ENCODE measurements at regions not wholly inside any gene's neighbourhood (a gene's known extent, or its start where the extent isn't known, plus 50 kb on each side); places are given as distances from the start of the nearest gene placed in this dataset.
"Not testable (repeated sequence)": the region's sequence is repeated elsewhere in the genome, so short reads cannot be mapped to it uniquely, and the experiment has no call there.

- H3K36me3 ChIP-seq (ENCODE audit: control insufficient read depth, insufficient read depth, low read length); POLR2A ChIA-PET; TF ChIP-seq NR4A1 (CRISPR knock-in tag; IDR thresholded peaks at IDR 0.05); ATF1 (CRISPR knock-in tag; IDR thresholded peaks at IDR 0.05); TEAD4 (CRISPR knock-in tag; IDR thresholded peaks at IDR 0.05; ENCODE audit: borderline replicate concordance): not testable (repeated sequence)
- WGBS (ENCODE audit: insufficient coverage, low coverage, missing lambda C conversion rate): 0% methylated on average over 9 of the region's 9 CpGs
- TF ChIP-seq ZNF584 (CRISPR knock-in tag; IDR thresholded peaks at IDR 0.05; ENCODE audit: low read depth) (0 out of 2 replicates have a peak, but pooled peaks have one; percentile 45), CBFA2T2 (conservative IDR thresholded peaks at IDR 0.05) (peak; percentile 85), FOXA3 (CRISPR knock-in tag; conservative IDR thresholded peaks at IDR 0.05 in 1 of 2, IDR thresholded peaks at IDR 0.05 in 1 of 2) (peak in 1 of 2 experiments; percentile 82; a peak in 2 of 4 replicates), SMARCE1 (IDR thresholded peaks at IDR 0.05) (0 out of 2 replicates have a peak, but pooled peaks have one; percentile 29), KDM1A (IDR thresholded peaks at IDR 0.05) (0 out of 4 replicates have a peak, but pooled peaks of 1 of the 2 experiments have one; percentile 47), TAL1 (IDR thresholded peaks at IDR 0.05) (peak; percentile 80), CC2D1A (IDR thresholded peaks at IDR 0.05) (peak; percentile 31; the same call in 1 of the 2 replicates), SPI1 (IDR thresholded peaks at IDR 0.05; ENCODE audit: borderline replicate concordance, low read depth, low read length) (peak; percentile 52; the same call in 1 of the 2 replicates), NR4A1 (tag; IDR thresholded peaks at IDR 0.05) (peak; percentile 12; the same call in 1 of the 2 replicates), ARID1B (IDR thresholded peaks at IDR 0.05) (peak; percentile 78), EHMT2 (IDR thresholded peaks at IDR 0.05) (peak; percentile 52; the same call in 1 of the 2 replicates), ATF1 (tag; IDR thresholded peaks at IDR 0.05) (peak; percentile 39), FOSL1 (tag; conservative IDR thresholded peaks at IDR 0.05) (0 out of 2 replicates have a peak, but pooled peaks have one; percentile 24), NCOA1 (IDR thresholded peaks at IDR 0.05; ENCODE audit: low read depth) (peak; percentile 40; the same call in 1 of the 2 replicates), MTA2 (IDR thresholded peaks at IDR 0.05; ENCODE audit: low read depth) (peak; percentile 35), SMAD4 (CRISPR knock-in tag; conservative IDR thresholded peaks at IDR 0.05) (peak; percentile 77; the same call in 1 of the 2 replicates), PTRF (tag; IDR thresholded peaks at IDR 0.05) (peak; percentile 81), CXXC5 (CRISPR knock-in tag; IDR thresholded peaks at IDR 0.05) (peak; percentile 56; the same call in 1 of the 2 replicates), CBFA2T3 (IDR thresholded peaks at IDR 0.05) (peak; percentile 87), TEAD4 (IDR thresholded peaks at IDR 0.05; ENCODE audit: low read length) (peak; percentile 70; the same call in 1 of the 2 replicates), DMBX1 (CRISPR knock-in tag; IDR thresholded peaks at IDR 0.05; ENCODE audit: borderline replicate concordance) (peak; percentile 76; the same call in 1 of the 2 replicates), CTBP1 (IDR thresholded peaks at IDR 0.05; ENCODE audit: borderline replicate concordance) (peak; percentile 71; the same call in 1 of the 2 replicates), NCOR1 (IDR thresholded peaks at IDR 0.05) (peak; percentile 71), MEF2D (tag; conservative IDR thresholded peaks at IDR 0.05; ENCODE audit: low read depth) (0 out of 2 replicates have a peak, but pooled peaks have one; percentile 53), HMBOX1 (IDR thresholded peaks at IDR 0.05) (peak; percentile 74)
Observed at GRCh38 chr10:26377224-26377810, 60.8 kb upstream of the APBB1IP start.

More at GRCh38 chr10:26377224-26377810, 60.8 kb upstream of the APBB1IP start:
- DNase-seq (ENCODE audit: extremely low read depth in 1 of 4, low spot score in 3 of 4) (peak in 1 of 4 experiments; percentile 30), FAIRE-seq (peak; percentile 67)
- H3K9me1 ChIP-seq (ENCODE audit: control insufficient read depth, insufficient read depth, low read length); ATAC-seq; H4K20me1 ChIP-seq (replicated peaks; ENCODE audit: control insufficient read depth, insufficient read depth, low read length); in situ Hi-C loops (cut with MboI); H3K9ac ChIP-seq (ENCODE audit: insufficient read depth in 1 of 2, low read depth in 2 of 2, low read length in 2 of 2); H3K4me1 ChIP-seq (replicated peaks in 1 of 2; ENCODE audit: control insufficient read depth in 2 of 2, insufficient read depth in 2 of 2, low read length in 2 of 2); H3K27ac ChIP-seq (ENCODE audit: extremely low read depth, low read depth, low read length); H3K79me2 ChIP-seq (ENCODE audit: control insufficient read depth, insufficient read depth, low read length); BruUV-seq (replicated peaks); H3K27me3 ChIP-seq (ENCODE audit: control insufficient read depth in 2 of 2, insufficient read depth in 2 of 2, low read length in 2 of 2); intact Hi-C loops (cut with micrococcal nuclease); CTCF ChIA-PET (ENCODE audit: low intra/inter-chr PET ratio); H3K9me3 ChIP-seq (replicated peaks; ENCODE audit: control insufficient read depth, insufficient read depth, low read depth, low read length); H3K4me3 ChIP-seq; H3K4me2 ChIP-seq (ENCODE audit: insufficient read depth, low read length); H2AFZ ChIP-seq (ENCODE audit: low read depth, low read length): not testable (repeated sequence)

Data from K562 (cell line).